Stimulated activated CD8-positive, alpha-beta memory T cell treated with anti-CD3 and anti-CD28 coated beads, Interleukin-7, amount 100 ng/mL, for 1 hour (primary cell): ENCODE measurements at regions not wholly inside any gene's neighbourhood (a gene's known extent, or its start where the extent isn't known, plus 50 kb on each side); places are given as distances from the start of the nearest gene placed in this dataset.

Source experiments
- DNase-seq, 2 donors: peaks; one replicate each; pipeline ENCODE4 v3.0.0-alpha.2; 2020; ENCODE audit warnings: low read depth in 2 of 2

DNA sequence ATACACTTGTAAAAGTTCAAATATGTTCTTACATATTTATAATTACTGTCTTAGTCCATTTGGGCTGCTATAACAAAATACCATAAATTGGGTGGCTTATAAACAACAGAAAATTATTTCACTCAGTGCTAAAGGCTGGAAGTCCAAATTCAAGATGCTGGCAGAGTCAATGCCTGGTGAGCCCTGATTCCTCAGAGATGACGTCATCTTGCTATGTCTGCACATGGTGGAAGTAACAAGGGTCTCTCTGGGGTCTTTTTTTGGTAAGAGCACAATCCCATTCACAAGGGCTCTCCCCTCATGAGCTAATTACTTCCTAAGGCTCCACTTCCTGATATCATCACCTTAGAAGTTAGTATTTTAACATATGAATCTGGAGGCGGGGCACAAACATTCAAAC is 108.0 kb upstream of the DUSP10 start:
- no peak for DNase-seq

DNA sequence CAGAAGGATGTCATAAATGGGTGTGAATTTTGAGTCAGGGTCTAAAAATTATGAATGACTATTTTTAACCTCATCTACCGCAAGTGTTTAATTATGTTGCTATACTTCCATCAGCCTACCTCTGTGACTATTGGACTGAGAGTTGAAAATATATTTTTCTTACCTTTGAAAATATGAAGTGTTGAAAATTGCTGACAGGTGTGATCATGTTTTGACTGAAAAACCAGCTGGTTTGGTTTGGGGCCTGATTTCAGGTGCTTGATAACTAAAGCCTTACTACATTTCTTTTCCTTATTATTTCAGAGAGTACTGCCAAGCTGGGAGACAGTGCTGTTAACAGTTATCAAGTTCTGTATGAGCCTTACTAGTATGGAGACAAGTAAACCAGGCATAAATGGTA is 107.2 kb upstream of the DUSP10 start:
- DNase-seq = no peak

DNA sequence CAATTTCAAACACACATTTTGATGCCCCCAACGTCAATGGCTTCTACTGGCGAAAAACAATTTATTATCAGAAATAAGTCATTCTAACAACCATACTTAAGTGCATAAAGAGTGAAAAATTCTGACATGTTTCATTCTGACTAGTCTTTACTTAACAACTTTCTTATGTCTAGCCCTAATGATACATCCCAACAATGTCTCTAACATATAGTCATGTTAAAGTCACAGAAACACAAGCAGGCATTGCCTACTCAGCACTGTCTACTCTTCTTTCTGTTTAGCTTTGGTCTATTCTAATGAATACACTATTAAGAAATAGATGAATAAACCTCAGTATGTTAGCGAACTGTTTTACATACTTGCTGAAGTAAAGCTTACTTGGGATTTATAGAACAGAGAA is 105.8 kb upstream of the DUSP10 start:
- DNase-seq = no peak

GRCh38 chr1:221845650-221846371 is 103.9 kb upstream of the DUSP10 start:
- no peak for DNase-seq

- no peak for DNase-seq
These were observed 100.1 kb upstream of the DUSP10 start for GRCh38 chr1:221841983-221842335.

DNA sequence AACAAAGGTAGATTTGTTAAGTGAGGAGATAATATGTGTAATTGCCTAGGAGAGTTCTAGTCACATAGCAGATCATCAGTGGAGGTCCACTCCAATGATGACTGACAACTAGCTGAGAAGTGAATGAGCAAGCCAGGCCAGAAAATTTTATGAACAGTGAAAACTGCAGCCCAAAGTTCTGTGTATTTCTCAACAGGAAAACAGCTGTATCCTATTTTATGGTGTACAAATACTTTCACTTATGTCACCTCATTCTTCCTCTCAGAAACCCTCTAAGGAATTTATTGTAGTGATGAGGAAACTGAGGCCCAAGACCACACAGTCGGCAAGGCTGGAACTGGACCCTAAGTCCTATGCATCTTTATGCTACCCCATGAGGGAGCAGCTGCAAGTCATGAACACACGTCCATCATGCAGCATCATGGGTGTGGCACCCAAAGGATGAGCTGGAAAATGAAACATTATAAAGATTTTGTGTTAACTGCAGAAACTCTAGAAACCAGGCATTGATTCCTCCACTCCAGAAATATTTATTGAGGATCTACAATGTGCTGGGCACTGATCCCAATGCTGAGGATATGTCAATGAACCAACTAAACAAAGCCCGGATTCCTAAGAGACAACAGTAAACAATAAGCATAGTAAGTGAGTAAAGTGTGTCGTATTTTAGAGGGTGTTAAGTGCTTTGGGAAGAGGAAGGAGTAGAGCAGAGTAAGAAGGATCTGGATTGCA is 99.5 kb upstream of the DUSP10 start:
- DNase-seq = no peak

GRCh38 chr1:221840511-221841243 is 98.8 kb upstream of the DUSP10 start:
- DNase-seq = no peak

DNA sequence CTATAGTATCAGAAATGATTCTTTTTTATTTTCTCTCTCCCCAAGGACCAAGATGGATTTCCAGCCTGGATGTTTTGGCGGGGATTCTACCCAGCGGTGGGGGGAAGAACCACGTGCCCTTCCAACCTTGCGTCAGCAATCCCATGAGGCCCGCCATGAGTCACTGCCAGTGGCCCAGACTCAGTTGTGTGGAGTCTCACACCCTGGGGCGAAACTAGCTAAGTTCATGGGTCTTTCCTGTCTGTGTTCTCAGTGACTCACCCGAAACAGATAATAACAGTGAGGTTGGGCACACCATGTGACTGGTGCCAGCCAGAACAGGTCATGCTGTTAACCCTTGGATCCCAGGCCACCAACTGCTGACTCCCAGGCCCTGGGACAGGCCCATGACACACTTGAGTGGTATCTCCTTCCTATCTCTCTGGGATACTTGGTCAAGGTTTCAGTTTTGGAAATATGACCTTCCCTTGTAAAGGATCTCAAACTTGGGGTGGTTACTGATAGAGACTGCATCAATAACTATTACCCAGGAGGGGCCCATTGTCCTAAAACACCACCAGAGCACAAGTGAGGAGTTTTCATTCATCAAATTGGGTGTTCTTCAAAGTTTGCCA is 98.0 kb upstream of the DUSP10 start:
- DNase-seq = peak; percentile 34 to 62

GRCh38 chr1:221839321-221839720 is 97.4 kb upstream of the DUSP10 start:
- DNase-seq = no peak

- no peak for DNase-seq
These were observed 96.0 kb upstream of the DUSP10 start for GRCh38 chr1:221837896-221838295.

- no peak for DNase-seq
These were observed 93.0 kb upstream of the DUSP10 start for GRCh38 chr1:221834698-221835513.

- DNase-seq = no peak
These were observed 90.7 kb upstream of the DUSP10 start for GRCh38 chr1:221832617-221833016.

GRCh38 chr1:221832151-221832550 is 90.3 kb upstream of the DUSP10 start:
- DNase-seq = no peak

DNA sequence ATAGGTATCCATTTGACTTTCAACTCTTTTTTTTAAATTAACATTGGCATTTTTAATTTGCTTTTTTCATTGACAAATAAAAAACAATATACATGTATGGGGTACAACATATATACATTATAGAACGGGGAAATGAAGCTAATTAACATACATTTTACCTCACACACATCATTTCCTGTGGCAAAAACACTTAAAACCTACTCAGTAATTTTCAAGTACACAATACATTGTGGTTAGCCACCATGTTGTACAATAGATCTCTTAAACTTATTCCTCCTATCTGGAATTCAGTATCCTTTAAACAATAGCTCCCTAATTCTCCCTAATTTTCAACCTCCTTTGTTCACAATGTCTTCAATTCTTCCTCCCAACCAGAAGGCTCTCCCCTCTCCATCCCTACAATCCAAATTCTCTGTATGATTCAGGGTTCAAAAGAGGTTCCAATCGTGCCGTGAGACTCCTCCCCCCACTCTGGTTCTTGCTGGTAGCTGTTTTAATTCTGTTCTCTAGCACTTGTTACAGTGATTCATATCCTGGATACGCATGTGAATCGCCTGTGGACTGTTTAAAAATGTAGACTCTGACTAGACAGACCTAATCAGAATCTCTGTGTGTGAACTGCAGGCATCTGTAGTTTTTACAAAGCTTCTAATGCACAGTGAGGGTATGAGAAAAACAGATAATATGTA is 87.6 kb upstream of the DUSP10 start:
- DNase-seq = no peak

DNA sequence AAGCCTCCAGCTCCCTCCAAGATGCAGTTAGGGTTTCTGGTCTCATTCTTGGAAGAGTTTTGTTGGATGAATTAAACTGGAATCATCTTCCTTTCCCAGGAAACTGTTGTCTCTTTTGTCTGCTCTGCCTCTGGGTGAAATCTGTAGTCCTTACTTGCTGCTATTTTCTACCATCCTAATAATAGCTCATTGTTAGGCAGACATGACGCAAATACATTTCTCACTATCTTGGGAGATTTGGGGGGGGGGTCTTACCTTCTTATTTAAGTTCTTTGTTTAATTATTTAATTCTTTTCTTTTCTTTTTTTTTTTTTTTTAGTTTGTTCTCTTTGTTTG is 85.4 kb upstream of the DUSP10 start:
- no peak for DNase-seq

- DNase-seq = no peak
These were observed 83.0 kb upstream of the DUSP10 start for GRCh38 chr1:221824909-221825308.

DNA sequence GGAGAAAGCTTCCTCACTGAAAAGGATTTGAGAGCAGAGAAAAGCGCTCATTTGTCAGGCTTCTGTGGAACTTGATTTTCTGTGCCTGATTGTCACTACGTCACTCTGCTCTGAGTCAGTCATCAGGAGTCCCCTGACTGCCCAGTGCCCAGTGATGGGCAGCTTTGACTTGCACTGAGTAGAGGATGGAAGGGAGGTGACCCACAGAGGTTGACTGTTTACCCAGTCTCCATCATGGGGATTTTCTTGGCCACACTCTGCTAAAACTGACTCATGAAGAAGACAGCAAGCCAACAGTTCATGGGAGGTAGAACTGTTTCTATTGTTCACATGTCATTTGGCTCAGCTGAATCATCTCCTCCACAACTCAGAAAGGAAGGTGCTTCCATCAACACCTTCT is 82.1 kb upstream of the DUSP10 start:
- DNase-seq = no peak

DNA sequence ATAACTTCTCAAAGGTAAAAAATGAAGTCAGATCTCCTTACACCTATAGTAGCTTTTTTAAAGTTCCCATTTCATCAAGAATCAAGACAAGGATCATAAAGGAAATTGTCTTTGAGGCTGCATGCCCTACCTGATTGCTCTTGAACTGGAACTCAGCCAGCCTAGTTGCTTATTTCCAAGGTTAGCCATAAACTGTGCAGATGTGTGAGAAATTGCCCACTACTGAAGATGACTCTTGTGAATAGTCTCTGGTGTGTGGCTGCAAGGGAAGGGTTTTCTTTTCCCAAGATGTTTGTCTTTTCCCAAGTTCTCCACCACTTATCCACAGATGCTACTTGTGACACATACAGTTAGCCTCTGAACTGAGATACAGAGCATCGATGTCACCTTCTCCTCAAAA is 81.7 kb upstream of the DUSP10 start:
- no peak for DNase-seq

GRCh38 chr1:221823149-221823548 is 81.3 kb upstream of the DUSP10 start:
- DNase-seq = no peak

DNA sequence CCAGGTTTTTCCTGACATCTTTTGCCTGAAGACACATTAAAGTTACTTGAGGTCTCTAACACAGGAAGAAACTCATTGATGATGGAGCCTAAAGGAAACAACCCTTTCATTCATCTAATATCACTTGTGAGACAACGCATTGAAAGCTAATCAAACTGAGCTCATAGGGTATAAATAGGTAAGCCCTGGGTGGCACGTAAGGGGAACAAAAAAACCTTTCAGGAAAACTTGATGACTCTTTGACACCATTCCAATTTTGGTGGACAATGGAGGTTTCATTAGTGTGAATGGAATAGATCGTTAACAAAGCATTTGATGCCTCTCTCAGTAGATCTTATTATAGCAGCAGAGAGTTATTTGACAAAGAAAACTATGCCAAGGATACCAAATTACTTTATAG is 80.7 kb upstream of the DUSP10 start:
- no peak for DNase-seq

GRCh38 chr1:221816899-221817298 is 75.0 kb upstream of the DUSP10 start:
- no peak for DNase-seq
